HEK293T (cell line): ENCODE measurements at regions not wholly inside any gene's neighbourhood (a gene's known extent, or its start where the extent isn't known, plus 50 kb on each side); places are given as distances from the start of the nearest gene placed in this dataset.

Experiments
- ARNT ChIP-seq: fragments of 450-650 bp; IDR thresholded peaks from 2 replicates; pipeline ENCODE4 v1.6.1; 2017; ENCODE audit warnings: mild to moderate bottlenecking
- BHLHE40 ChIP-seq: fragments of 450-650 bp; IDR thresholded peaks from 2 replicates; pipeline ENCODE4 v1.6.1; 2016; ENCODE audit warnings: mild to moderate bottlenecking, moderate library complexity, borderline replicate concordance
- CTBP1 ChIP-seq: fragments of 450-650 bp; IDR thresholded peaks from 2 replicates; pipeline ENCODE4 v1.6.1; 2016; ENCODE audit warnings: borderline replicate concordance
- FOXA1 ChIP-seq: fragments of 450-650 bp; IDR thresholded peaks from 2 replicates; pipeline ENCODE4 v1.6.1; 2016; ENCODE audit warnings: mild to moderate bottlenecking
- FOXK2 ChIP-seq: fragments of 450-650 bp; IDR thresholded peaks from 2 replicates; pipeline ENCODE4 v1.6.1; 2016; ENCODE audit warnings: mild to moderate bottlenecking
- FOXM1 ChIP-seq: fragments of 450-650 bp; IDR thresholded peaks from 2 replicates; pipeline ENCODE4 v1.6.1; 2017; ENCODE audit warnings: mild to moderate bottlenecking, borderline replicate concordance
- HDGF ChIP-seq: fragments of 450-650 bp; IDR thresholded peaks from 2 replicates; pipeline ENCODE4 v1.6.1; 2017; ENCODE audit warnings: antibody characterized with exemption, borderline replicate concordance
- L3MBTL2 ChIP-seq: fragments of 450-650 bp; conservative IDR thresholded peaks from 2 replicates; pipeline ENCODE4 v1.6.1; 2016; ENCODE audit warnings: mild to moderate bottlenecking
- LEF1 ChIP-seq: fragments of 450-650 bp; IDR thresholded peaks from 2 replicates; pipeline ENCODE4 v1.6.1; 2017; ENCODE audit warnings: mild to moderate bottlenecking, borderline replicate concordance
- NFRKB ChIP-seq: fragments of 450-650 bp; IDR thresholded peaks from 2 replicates; pipeline ENCODE4 v1.6.1; 2016; ENCODE audit warnings: mild to moderate bottlenecking, moderate library complexity
- PKNOX1 ChIP-seq: fragments of 450-650 bp; IDR thresholded peaks from 2 replicates; pipeline ENCODE4 v1.6.1; 2016
- SP1 ChIP-seq: fragments of 450-650 bp; IDR thresholded peaks from 2 replicates; pipeline ENCODE4 v1.6.1; 2017
- SUZ12 ChIP-seq: fragments of 450-650 bp; IDR thresholded peaks from 2 replicates; pipeline ENCODE4 v1.6.1; 2016; ENCODE audit warnings: mild to moderate bottlenecking

GRCh38 chr13:69410761-69411160 lies 696.9 kb upstream of the ATXN8OS start:
- TF ChIP-seq FOXK2, result no peak
- TF ChIP-seq SUZ12, result no peak
- no peak for TF ChIP-seq NFRKB
- TF ChIP-seq FOXM1, result no peak
- TF ChIP-seq HDGF, result no peak
- TF ChIP-seq BHLHE40, result no peak
- no peak for TF ChIP-seq LEF1
- TF ChIP-seq SP1, result no peak
- TF ChIP-seq L3MBTL2, result no peak
- no peak for TF ChIP-seq PKNOX1
- TF ChIP-seq ARNT, result no peak
- no peak for TF ChIP-seq FOXA1
- no peak for TF ChIP-seq CTBP1
